ENCODE measurements at regions not wholly inside any gene's neighbourhood (a gene's known extent, or its start where the extent isn't known, plus 50 kb on each side); places are given as distances from the start of the nearest gene placed in this dataset.
"Not testable (repeated sequence)": the region's sequence is repeated elsewhere in the genome, so short reads cannot be mapped to it uniquely, and the experiment has no call there.

- DNase-seq, result no peak
Observed at GRCh38 chr3:132987396-132987795, 50.8 kb upstream of the TMEM108 start.

GRCh38 chr3:132984181-132984580 lies 54.0 kb upstream of the TMEM108 start:
- DNase-seq, result no peak

- DNase-seq, result no peak
Observed at GRCh38 chr3:132983143-132983770, 54.9 kb upstream of the TMEM108 start.

- no peak for DNase-seq
Observed at GRCh38 chr3:132981719-132982118, 56.5 kb upstream of the TMEM108 start.

GRCh38 chr3:132980102-132980501 lies 58.1 kb upstream of the TMEM108 start:
- DNase-seq, result no peak

- DNase-seq, result no peak
Observed at GRCh38 chr3:132979606-132980005, 58.6 kb upstream of the TMEM108 start.

GRCh38 chr3:132978946-132979345 lies 59.2 kb upstream of the TMEM108 start:
- DNase-seq, result not testable (repeated sequence)

- no peak for DNase-seq
Observed at GRCh38 chr3:132978464-132978863, 59.7 kb upstream of the TMEM108 start.

GRCh38 chr3:132974097-132974496 lies 64.1 kb upstream of the TMEM108 start:
- DNase-seq, result no peak

- DNase-seq, result no peak
Observed at GRCh38 chr3:132973441-132973840, 64.8 kb upstream of the TMEM108 start.

- DNase-seq, result no peak
Observed at GRCh38 chr3:132972333-132972732, 65.9 kb upstream of the TMEM108 start.

- DNase-seq, result no peak
Observed at GRCh38 chr3:132966374-132966773, 71.8 kb upstream of the TMEM108 start.

- DNase-seq, result no peak
Observed at GRCh38 chr3:132964266-132964665, 73.9 kb upstream of the TMEM108 start.

- DNase-seq, result no peak
Observed at GRCh38 chr3:132963786-132964185, 74.4 kb upstream of the TMEM108 start.

GRCh38 chr3:132961991-132962390 lies 76.2 kb upstream of the TMEM108 start:
- DNase-seq, result no peak

- DNase-seq, result no peak
Observed at GRCh38 chr3:132953683-132954082, 84.5 kb upstream of the TMEM108 start.

GRCh38 chr3:132927896-132928295 lies 110.3 kb upstream of the TMEM108 start:
- DNase-seq, result no peak

GRCh38 chr3:132926098-132926497 lies 112.1 kb upstream of the TMEM108 start:
- no peak for DNase-seq

- DNase-seq, result no peak
Observed at GRCh38 chr3:132925256-132925930, 112.8 kb upstream of the TMEM108 start.

- DNase-seq, result no peak
Observed at GRCh38 chr3:132916096-132916495, 122.1 kb upstream of the TMEM108 start.

GRCh38 chr3:132912416-132912753 lies 125.8 kb upstream of the TMEM108 start:
- no peak for DNase-seq

GRCh38 chr3:132911741-132912415 lies 126.3 kb upstream of the TMEM108 start:
- no peak for DNase-seq

GRCh38 chr3:132907293-132907692 lies 130.9 kb upstream of the TMEM108 start:
- DNase-seq, result no peak

GRCh38 chr3:132900481-132900880 lies 137.7 kb upstream of the TMEM108 start:
- DNase-seq, result no peak
